Panc1 (cell line): ENCODE measurements at regions not wholly inside any gene's neighbourhood (a gene's known extent, or its start where the extent isn't known, plus 50 kb on each side); places are given as distances from the start of the nearest gene placed in this dataset.

Source experiments
- ATAC-seq: fragments of 200-7000 bp; cut with Tn5 transposase; 2 replicates; pipeline ENCODE4 v1.9.1; 2020; ENCODE audit warnings: mild to moderate bottlenecking, moderate library complexity
- BruUV-seq: library from RNA; stranded (reverse); fragments of 400-500 nt; replicated peaks from 2 replicates; lab custom pipeline; 2021; lab: Mats Ljungman, UMichigan
- CTCF ChIA-PET: fragments of 300-600 bp; sonication (Branson Sonifier 250); formaldehyde crosslinking; loops from one replicate; lab custom pipeline; 2022; ENCODE audit warnings: antibody characterized with exemption; lab: Charles Lee
- POLR2A ChIA-PET: fragments of 300-600 bp; sonication (Branson Sonifier 250); formaldehyde crosslinking; loops from one replicate; lab custom pipeline; 2022; ENCODE audit warnings: antibody characterized with exemption; lab: Charles Lee
- DNase-seq: peaks from one replicate; pipeline ENCODE4 v3.0.0-alpha.2; 2010; ENCODE audit warnings: low read depth, low spot score
- H3K27ac ChIP-seq: 2 replicates; pipeline ENCODE4 v1.5.1; 2011; ENCODE audit warnings: mild to moderate bottlenecking, low read length, inconsistent platforms
- H3K27me3 ChIP-seq: fragments of 200-500 bp; sonication (Bioruptor generic); 2 replicates; pipeline ENCODE4 v1.6.0; 2014; ENCODE audit warnings: low read length, inconsistent platforms; ENCODE audit not compliant: control insufficient read depth, insufficient read depth
- H3K36me3 ChIP-seq: fragments of 200-500 bp; sonication (Bioruptor generic); 2 replicates; pipeline ENCODE4 v1.5.1; 2014; ENCODE audit warnings: inconsistent platforms, mild to moderate bottlenecking, low read length, moderate library complexity; ENCODE audit not compliant: control insufficient read depth, insufficient read depth
- H3K4me1 ChIP-seq: 2 replicates; pipeline ENCODE4 v1.5.1; 2011; ENCODE audit warnings: inconsistent platforms, mild to moderate bottlenecking, low read length, moderate library complexity; ENCODE audit not compliant: control insufficient read depth, insufficient read depth
- H3K4me3 ChIP-seq, 2 experiments: 2 replicates each; pipeline ENCODE4 v1.5.1; 2011 to 2012; ENCODE audit warnings: low read depth in 2 of 2, low read length in 2 of 2, mild to moderate bottlenecking in 2 of 2, inconsistent platforms in 1 of 2, moderate library complexity in 1 of 2
- H3K9me3 ChIP-seq: fragments of 200-500 bp; sonication (Bioruptor generic); 2 replicates; pipeline ENCODE4 v1.5.1; 2014; ENCODE audit warnings: low read depth, mild to moderate bottlenecking, inconsistent platforms, low read length, moderate library complexity; ENCODE audit not compliant: control insufficient read depth, insufficient read depth
- CTCF ChIP-seq: fragments of 450-650 bp; IDR thresholded peaks from 2 replicates; pipeline ENCODE4 v1.5.1; 2017; ENCODE audit warnings: mild to moderate bottlenecking
- POLR2AphosphoS5 ChIP-seq: IDR thresholded peaks from 2 replicates; pipeline ENCODE4 v1.6.1; 2012; ENCODE audit warnings: mild to moderate bottlenecking, low read depth, low read length, moderate library complexity
- REST ChIP-seq, 2 experiments: IDR thresholded peaks; 2 replicates each; pipeline ENCODE4 v1.6.1; 2011 to 2012; ENCODE audit warnings: low read depth in 2 of 2, control low read depth in 1 of 2, low read length in 1 of 2, mild to moderate bottlenecking in 1 of 2, moderate library complexity in 1 of 2; ENCODE audit not compliant: insufficient read depth in 1 of 2
- SIN3A ChIP-seq: IDR thresholded peaks from 2 replicates; pipeline ENCODE4 v1.6.1; 2012; ENCODE audit warnings: low read depth, mild to moderate bottlenecking, low read length, moderate library complexity, borderline replicate concordance; ENCODE audit not compliant: insufficient read depth
- TCF7L2 ChIP-seq: IDR thresholded peaks from 2 replicates; pipeline ENCODE4 v1.6.1; 2011; ENCODE audit warnings: mild to moderate bottlenecking, low read depth, low read length, inconsistent platforms
- in situ Hi-C: cut with HindIII; loops from 2 replicates; pipeline ENCODE4 v1.10.0; 2016; ENCODE audit warnings: low sequenced_read_pairs, low pct_unique_long_range_greater_than_20kb
- intact Hi-C: fragments of 100-400 bp; cut with micrococcal nuclease; formaldehyde crosslinking; loops from one replicate; pipeline ENCODE4 v1.10.0; 2022; ENCODE audit not compliant: unreplicated experiment

GRCh38 chr6:48614326-48614725 is 503.3 kb upstream of the PTCHD4 start:
- H3K27me3 ChIP-seq = no peaks in the 10 kb centered on the region
- no peak for TF ChIP-seq TCF7L2
- no TSS peak for BruUV-seq
- CTCF ChIA-PET = interaction anchor here (0.5 kb wide), 1 partner anchor 420 kb away, joined by 4 read pairs; no protein-coding TSS in a partner anchor
- H3K36me3 ChIP-seq = no peaks in the 10 kb centered on the region
- H3K4me1 ChIP-seq = no peaks in the 10 kb centered on the region
- POLR2A ChIA-PET = no interaction called here
- in situ Hi-C loops = no loop called here
- intact Hi-C loops = no loop called here
- H3K4me3 ChIP-seq = no peak overlapping the region
- H3K9me3 ChIP-seq = no peaks in the 10 kb centered on the region
- ATAC-seq (no peak), DNase-seq (no peak)
- no peak overlapping the region for H3K27ac ChIP-seq

DNA sequence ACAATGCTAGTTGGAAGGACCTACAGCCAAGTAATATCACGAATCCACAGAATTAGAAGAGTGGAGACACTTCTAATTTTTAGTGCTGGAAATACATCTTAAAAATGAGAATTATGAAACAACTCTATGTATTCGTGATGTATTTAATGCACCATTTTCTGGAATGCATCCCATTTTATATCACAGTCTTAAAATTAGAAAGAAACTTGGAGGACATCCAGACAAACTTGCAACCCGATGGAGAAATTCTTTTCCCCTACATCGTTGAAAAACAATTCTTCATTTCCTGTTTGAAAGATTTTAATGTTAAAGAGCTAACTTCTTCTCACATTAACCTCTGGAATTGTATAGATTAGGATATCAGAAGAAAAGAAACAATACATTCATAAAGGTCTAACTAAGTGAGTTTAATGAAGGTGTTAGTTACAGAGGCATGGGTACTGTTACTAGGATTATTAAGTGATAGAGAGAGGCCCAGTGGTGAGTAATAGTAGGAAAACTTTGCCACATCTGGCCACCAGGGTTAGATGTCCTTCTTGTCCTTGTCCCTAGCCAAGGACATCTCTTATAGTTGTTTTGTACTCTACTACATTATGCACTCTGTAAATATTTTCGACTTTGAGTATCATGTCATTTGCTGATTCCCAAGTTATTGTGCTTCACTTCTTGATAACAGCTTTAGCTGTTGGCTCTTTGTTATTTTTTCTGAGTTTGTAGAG is 502.4 kb upstream of the PTCHD4 start:
- intact Hi-C loops = no loop called here

More for the DNA sequence above, 502.4 kb upstream of the PTCHD4 start:
- no peak for TF ChIP-seq SIN3A
- no peak for TF ChIP-seq POLR2AphosphoS5
- no peak for TF ChIP-seq TCF7L2
- no peak for TF ChIP-seq CTCF
- TF ChIP-seq REST (IDR thresholded peaks at IDR 0.05; ENCODE audit: insufficient read depth in 1 of 2, low read depth in 2 of 2, low read length in 1 of 2) = no peak
- no peak overlapping the region for H3K27ac ChIP-seq
- DNase-seq (no peak), ATAC-seq (no peak)
- no peaks in the 10 kb centered on the region for H3K4me1 ChIP-seq
- ChIA-PET POLR2A (no interaction called here), CTCF (no interaction called here)
- no TSS peak for BruUV-seq
- no peaks in the 10 kb centered on the region for H3K27me3 ChIP-seq
- no peak overlapping the region for H3K4me3 ChIP-seq
- no peaks in the 10 kb centered on the region for H3K36me3 ChIP-seq
- in situ Hi-C loops = no loop called here
- H3K9me3 ChIP-seq = no peaks in the 10 kb centered on the region
